Ovary (tissue), 7 donors: ENCODE measurements at regions not wholly inside any gene's neighbourhood (a gene's known extent, or its start where the extent isn't known, plus 50 kb on each side); places are given as distances from the start of the nearest gene placed in this dataset.

Source experiments
- DNase-seq, 5 donors: peaks; one replicate each; pipeline ENCODE4 v3.0.0-alpha.2; 2019 to 2020
- H3K27ac ChIP-seq, 2 donors: fragments of 200-600 bp; one replicate each; pipeline versions ENCODE4 v1.5.1 to v1.8.0; 2019 to 2022
- H3K27me3 ChIP-seq: fragments of 200-600 bp; one replicate; pipeline ENCODE4 v1.8.0; 2022
- H3K36me3 ChIP-seq: fragments of 200-600 bp; sonication (generic); one replicate; pipeline ENCODE4 v1.5.1; 2019
- H3K4me1 ChIP-seq: one replicate; pipeline ENCODE4 v1.8.1; 2013; ENCODE audit warnings: mild to moderate bottlenecking, moderate library complexity; ENCODE audit not compliant: insufficient read depth
- H3K4me3 ChIP-seq: fragments of 200-600 bp; sonication (generic); one replicate; pipeline ENCODE4 v1.5.1; 2017
- H3K9me3 ChIP-seq, 2 donors: fragments of 200-600 bp in 1 of 2; sonication (generic) in 1 of 2; one replicate each; pipeline versions ENCODE4 v1.5.1 to v1.8.1; 2013 to 2019; ENCODE audit warnings: mild to moderate bottlenecking in 1 of 2, moderate library complexity in 1 of 2
- CTCF ChIP-seq, 3 donors: fragments of 450-650 bp in 2 of 3; fragments of 200-600 bp in 1 of 3; IDR thresholded peaks; one replicate each; pipeline versions ENCODE4 v1.5.1 to v1.8.0; 2016 to 2022; ENCODE audit warnings: antibody characterized with exemption in 3 of 3, mild to moderate bottlenecking in 1 of 3
- EP300 ChIP-seq: sonication (generic); formaldehyde crosslinking; IDR thresholded peaks from one replicate; pipeline ENCODE4 v1.6.1; 2017; ENCODE audit warnings: antibody characterized with exemption
- POLR2A ChIP-seq: fragments of 450-650 bp; IDR thresholded peaks from one replicate; pipeline ENCODE4 v1.6.1; 2017; ENCODE audit warnings: antibody characterized with exemption, mild to moderate bottlenecking, moderate library complexity
- WGBS, 3 donors: extraction: QIAGEN DNeasy Blood & Tissue Kit in 1 of 3; methylation state at CpG; one replicate each; pipeline versions ENCODE4 v1.1.5 to v1.1.7; 2013 to 2017; 5-methylcytosine and 5-hydroxymethylcytosine counted together
- intact Hi-C, 4 donors: fragments of 100-400 bp; cut with DNase I; formaldehyde crosslinking; loops; one replicate each; pipeline versions ENCODE4 v1.11.0 to v1.15.1; 2022 to 2023
- donor health status: DM: no; HTN: no; CAD: no; lungs with moderate emphysema.
- donor health status: DM: no; HTN: no; CAD: no.
- donor health status: Bipolar disorder and iron deficiency.
- donor health status: DM: no; HTN: no; CAD: no.
- donor health status: DM: yes; HTN: yes; CAD: no.

- 94 to 95% (median 94%) methylated on average over 3 of the region's 3 CpGs for WGBS, 3 donors
- Histone ChIP-seq H3K4me1 (no peaks in the 10 kb centered on the region), H3K36me3 (no peaks in the 10 kb centered on the region), H3K9me3 (no peaks in the 10 kb centered on the region), H3K4me3 (no peak overlapping the region), H3K27ac (no peak overlapping the region), H3K27me3 (no peaks in the 10 kb centered on the region)
- intact Hi-C loops = no loop called here
- DNase-seq = no peak
- no peak for TF ChIP-seq EP300
- no peak for TF ChIP-seq POLR2A
- TF ChIP-seq CTCF (IDR thresholded peaks at IDR 0.05) = no peak
Measured at GRCh38 chr10:3612183-3613001, 172.6 kb downstream of the KLF6 start.

GRCh38 chr10:3606309-3606708 is 178.7 kb downstream of the KLF6 start:
- intact Hi-C loops = no loop called here
- 68 to 78% (median 74%) methylated on average over 1 of the region's 1 CpG for WGBS, 3 donors

GRCh38 chr10:3605882-3606281 is 179.1 kb downstream of the KLF6 start:
- no peak for TF ChIP-seq CTCF (IDR thresholded peaks at IDR 0.05)
- TF ChIP-seq EP300 = no peak
- TF ChIP-seq POLR2A = no peak
- WGBS, 3 donors = 82 to 87% (median 85%) methylated on average over 2 of the region's 2 CpGs
- H3K36me3 ChIP-seq = no peaks in the 10 kb centered on the region
- DNase-seq = no peak
- intact Hi-C loops = no loop called here
- H3K27me3 ChIP-seq = no peaks in the 10 kb centered on the region
- no peak overlapping the region for H3K4me3 ChIP-seq
- H3K27ac ChIP-seq = no peak overlapping the region
- no peaks in the 10 kb centered on the region for H3K9me3 ChIP-seq
- no peaks in the 10 kb centered on the region for H3K4me1 ChIP-seq

More at GRCh38 chr10:3606309-3606708, 178.7 kb downstream of the KLF6 start:
- Histone ChIP-seq H3K4me1 (no peaks in the 10 kb centered on the region), H3K36me3 (no peaks in the 10 kb centered on the region), H3K4me3 (no peak overlapping the region), H3K27ac (no peak overlapping the region), H3K9me3 (no peaks in the 10 kb centered on the region), H3K27me3 (no peaks in the 10 kb centered on the region)
- TF ChIP-seq CTCF (IDR thresholded peaks at IDR 0.05) (no peak), EP300 (no peak), POLR2A (no peak)
- no peak for DNase-seq

GRCh38 chr10:3595736-3596135 is 189.3 kb downstream of the KLF6 start:
- Histone ChIP-seq H3K9me3 (no peaks in the 10 kb centered on the region), H3K4me1 (no peaks in the 10 kb centered on the region), H3K36me3 (no peaks in the 10 kb centered on the region), H3K27ac (no peak overlapping the region), H3K4me3 (no peak overlapping the region), H3K27me3 (no peaks in the 10 kb centered on the region)
- WGBS, 3 donors = 80 to 81% (median 80%) methylated on average over 9 of the region's 9 CpGs
- DNase-seq = no peak
- TF ChIP-seq EP300 = no peak
- no peak for TF ChIP-seq CTCF (IDR thresholded peaks at IDR 0.05)
- no peak for TF ChIP-seq POLR2A
- intact Hi-C loops = no loop called here
